ENCODE measurements at regions not wholly inside any gene's neighbourhood (a gene's known extent, or its start where the extent isn't known, plus 50 kb on each side); places are given as distances from the start of the nearest gene placed in this dataset.

DNA sequence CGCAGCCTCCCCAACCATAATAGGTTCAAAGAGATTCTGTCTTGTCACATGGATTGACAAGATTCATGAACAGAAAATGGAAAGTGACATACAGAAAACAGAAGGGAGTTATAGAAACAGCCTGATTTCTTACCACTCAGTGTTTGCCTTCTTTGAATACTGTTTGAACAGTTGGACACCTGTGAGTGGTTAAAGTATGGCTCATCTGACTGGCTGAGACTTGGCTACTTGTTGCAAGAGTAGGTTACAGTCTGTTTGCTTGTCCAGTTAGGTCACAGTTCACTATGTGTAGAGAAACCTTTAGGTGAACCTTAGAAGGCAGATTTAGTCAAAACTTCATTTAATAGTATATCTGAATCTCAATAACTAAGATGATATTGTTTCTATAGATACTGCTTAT is 1003.9 kb upstream of the EPHA6 start:
- TF ChIP-seq, protein P1, sequence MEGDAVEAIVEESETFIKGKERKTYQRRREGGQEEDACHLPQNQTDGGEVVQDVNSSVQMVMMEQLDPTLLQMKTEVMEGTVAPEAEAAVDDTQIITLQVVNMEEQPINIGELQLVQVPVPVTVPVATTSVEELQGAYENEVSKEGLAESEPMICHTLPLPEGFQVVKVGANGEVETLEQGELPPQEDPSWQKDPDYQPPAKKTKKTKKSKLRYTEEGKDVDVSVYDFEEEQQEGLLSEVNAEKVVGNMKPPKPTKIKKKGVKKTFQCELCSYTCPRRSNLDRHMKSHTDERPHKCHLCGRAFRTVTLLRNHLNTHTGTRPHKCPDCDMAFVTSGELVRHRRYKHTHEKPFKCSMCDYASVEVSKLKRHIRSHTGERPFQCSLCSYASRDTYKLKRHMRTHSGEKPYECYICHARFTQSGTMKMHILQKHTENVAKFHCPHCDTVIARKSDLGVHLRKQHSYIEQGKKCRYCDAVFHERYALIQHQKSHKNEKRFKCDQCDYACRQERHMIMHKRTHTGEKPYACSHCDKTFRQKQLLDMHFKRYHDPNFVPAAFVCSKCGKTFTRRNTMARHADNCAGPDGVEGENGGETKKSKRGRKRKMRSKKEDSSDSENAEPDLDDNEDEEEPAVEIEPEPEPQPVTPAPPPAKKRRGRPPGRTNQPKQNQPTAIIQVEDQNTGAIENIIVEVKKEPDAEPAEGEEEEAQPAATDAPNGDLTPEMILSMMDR (IDR thresholded peaks at IDR 0.05), result no peak
- no peak for TF ChIP-seq EZH2 (IDR thresholded peaks at IDR 0.05)
- no peak for TF ChIP-seq EZH2phosphoT487 (IDR thresholded peaks at IDR 0.05)

Data from neural progenitor cell (in vitro differentiated cells).